GM19463 (cell line): ENCODE measurements at regions not wholly inside any gene's neighbourhood (a gene's known extent, or its start where the extent isn't known, plus 50 kb on each side); places are given as distances from the start of the nearest gene placed in this dataset.
"Not testable (repeated sequence)": the region's sequence is repeated elsewhere in the genome, so short reads cannot be mapped to it uniquely, and the experiment has no call there.

ENCODE experiments used
- ATAC-seq: cut with Tn5 transposase; IDR thresholded peaks from one replicate; pipeline ENCODE4 v1.9.1; 2021; ENCODE audit warnings: mild to moderate bottlenecking, moderate library complexity; ENCODE audit not compliant: unreplicated experiment

- ATAC-seq = not testable (repeated sequence)
These were observed 53.0 kb upstream of the C1QTNF3 start for GRCh38 chr5:34096033-34096432.

GRCh38 chr5:34099891-34100290, 56.9 kb upstream of the C1QTNF3 start:
- ATAC-seq = not testable (repeated sequence)

- ATAC-seq = not testable (repeated sequence)
These were observed 58.6 kb upstream of the C1QTNF3 start for GRCh38 chr5:34101567-34101966.

- ATAC-seq = not testable (repeated sequence)
These were observed 65.9 kb upstream of the C1QTNF3 start for GRCh38 chr5:34108897-34109296.

GRCh38 chr5:34124280-34124679, 81.3 kb upstream of the C1QTNF3 start:
- not testable (repeated sequence) for ATAC-seq

DNA sequence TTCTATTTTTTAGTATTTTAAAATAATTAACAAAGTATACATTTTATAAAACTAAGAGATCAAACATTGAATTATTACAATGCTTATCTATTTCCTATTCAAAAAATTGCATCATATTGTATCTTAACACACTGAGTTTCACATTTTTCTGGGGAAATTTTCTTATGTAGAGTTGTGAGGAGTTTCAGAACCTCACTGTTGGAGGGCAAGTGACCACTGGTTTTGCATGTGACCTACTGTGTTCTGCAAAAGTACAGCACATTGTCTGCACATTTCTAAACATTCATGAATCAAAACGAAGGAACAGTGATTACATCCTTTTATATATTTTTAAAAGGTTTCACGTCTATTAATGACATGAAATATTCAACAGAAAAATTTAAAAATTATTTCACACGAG, 82.3 kb upstream of the C1QTNF3 start:
- peak; percentile 84 for ATAC-seq

DNA sequence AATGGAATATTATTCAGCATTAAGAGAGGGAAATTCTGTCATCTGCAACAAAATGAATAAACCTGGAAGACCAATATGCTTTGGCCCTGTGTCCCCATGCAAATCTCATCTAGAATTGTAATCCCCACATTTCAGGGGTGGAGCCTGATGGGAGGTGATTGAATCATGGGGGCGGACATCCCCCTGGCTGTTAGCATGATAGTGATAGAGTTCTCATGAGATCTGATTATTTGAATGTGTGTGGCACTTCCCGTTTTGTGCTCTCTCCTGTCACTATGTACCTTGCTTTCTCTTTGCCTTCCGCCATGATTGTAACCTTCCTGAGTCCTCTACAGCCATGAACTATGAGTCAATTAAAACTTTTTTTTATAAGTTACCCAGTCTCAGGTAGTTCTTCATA, 83.7 kb upstream of the C1QTNF3 start:
- not testable (repeated sequence) for ATAC-seq

GRCh38 chr5:34127818-34128217, 84.8 kb upstream of the C1QTNF3 start:
- not testable (repeated sequence) for ATAC-seq

DNA sequence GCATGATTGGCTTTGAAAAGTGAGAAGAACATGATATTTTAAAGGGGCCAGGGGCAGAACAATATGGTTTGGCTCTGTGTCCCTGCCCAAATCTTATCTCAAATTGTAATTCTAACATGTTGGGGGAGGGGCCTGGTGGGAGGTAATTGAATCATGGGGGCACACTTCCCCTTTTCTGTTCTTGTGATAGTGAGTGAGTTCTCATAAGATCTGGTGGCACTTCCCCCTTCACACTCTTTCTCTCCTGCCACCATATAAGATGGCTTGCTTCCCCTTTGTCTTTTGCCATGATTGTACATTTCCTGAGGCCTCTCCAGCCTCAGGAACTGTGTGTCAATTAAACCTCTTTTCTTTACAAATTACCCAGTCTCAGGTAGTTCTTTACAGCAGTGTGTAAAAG, 85.9 kb upstream of the C1QTNF3 start:
- not testable (repeated sequence) for ATAC-seq

- ATAC-seq = not testable (repeated sequence)
These were observed 112.0 kb upstream of the C1QTNF3 start for GRCh38 chr5:34154988-34155387.

- not testable (repeated sequence) for ATAC-seq
These were observed 113.8 kb upstream of the C1QTNF3 start for GRCh38 chr5:34156703-34157414.

DNA sequence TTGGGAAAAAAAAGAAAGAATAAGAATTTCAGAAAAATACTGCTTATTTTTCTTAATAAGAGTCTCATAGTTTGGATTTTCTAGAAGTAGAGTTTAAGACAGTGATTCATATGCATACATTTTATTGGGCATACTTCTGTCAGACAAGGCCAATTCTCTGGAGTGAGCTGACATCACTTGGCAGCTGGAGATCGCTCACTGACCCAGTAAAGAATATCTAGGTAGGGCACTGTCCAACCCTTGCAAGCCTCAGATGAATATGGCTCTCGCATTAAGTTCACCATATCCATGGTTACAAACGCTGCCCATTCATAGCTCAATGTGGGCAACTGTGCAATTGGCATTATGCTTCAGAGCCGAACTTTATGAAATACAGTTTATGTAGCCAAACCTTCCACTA, 117.9 kb upstream of the C1QTNF3 start:
- ATAC-seq = not testable (repeated sequence)

GRCh38 chr5:34171398-34171797, 128.4 kb upstream of the C1QTNF3 start:
- not testable (repeated sequence) for ATAC-seq

DNA sequence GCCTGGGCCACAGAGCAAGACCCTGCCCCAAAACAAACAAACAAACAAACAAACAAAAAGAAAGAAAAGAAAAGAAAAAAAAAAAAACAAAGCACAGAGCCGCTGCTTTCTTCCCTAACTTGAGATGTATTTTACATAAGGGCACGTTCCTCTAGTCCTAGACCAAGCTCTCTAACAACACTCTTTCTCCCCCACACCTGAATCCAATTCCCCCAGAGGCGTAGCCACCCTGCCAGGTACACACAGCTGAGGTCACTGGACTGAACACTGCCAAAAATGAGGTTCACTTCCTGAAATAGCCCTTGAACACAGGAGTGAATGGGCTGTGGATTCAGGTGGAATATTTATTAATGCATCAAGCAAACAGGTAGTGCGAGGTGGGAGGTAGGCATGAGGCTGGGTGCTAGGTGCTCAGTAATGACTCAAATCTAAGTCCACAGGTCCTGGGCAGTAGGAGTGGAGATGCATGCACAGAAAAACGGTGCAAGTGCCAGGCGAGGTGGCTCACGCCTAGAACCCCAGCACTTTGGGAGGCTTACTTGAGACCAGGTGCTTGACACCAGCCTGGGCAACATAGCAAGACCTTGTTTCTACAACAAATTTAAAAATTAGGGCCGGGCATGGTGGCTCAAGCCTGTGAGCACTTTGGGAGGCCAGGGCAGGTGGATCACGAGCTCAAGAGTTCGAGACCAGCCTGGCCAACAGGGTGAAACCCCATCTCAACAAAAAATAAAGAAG, 136.6 kb upstream of the C1QTNF3 start:
- not testable (repeated sequence) for ATAC-seq

GRCh38 chr5:34180225-34180624, 137.2 kb upstream of the C1QTNF3 start:
- not testable (repeated sequence) for ATAC-seq

DNA sequence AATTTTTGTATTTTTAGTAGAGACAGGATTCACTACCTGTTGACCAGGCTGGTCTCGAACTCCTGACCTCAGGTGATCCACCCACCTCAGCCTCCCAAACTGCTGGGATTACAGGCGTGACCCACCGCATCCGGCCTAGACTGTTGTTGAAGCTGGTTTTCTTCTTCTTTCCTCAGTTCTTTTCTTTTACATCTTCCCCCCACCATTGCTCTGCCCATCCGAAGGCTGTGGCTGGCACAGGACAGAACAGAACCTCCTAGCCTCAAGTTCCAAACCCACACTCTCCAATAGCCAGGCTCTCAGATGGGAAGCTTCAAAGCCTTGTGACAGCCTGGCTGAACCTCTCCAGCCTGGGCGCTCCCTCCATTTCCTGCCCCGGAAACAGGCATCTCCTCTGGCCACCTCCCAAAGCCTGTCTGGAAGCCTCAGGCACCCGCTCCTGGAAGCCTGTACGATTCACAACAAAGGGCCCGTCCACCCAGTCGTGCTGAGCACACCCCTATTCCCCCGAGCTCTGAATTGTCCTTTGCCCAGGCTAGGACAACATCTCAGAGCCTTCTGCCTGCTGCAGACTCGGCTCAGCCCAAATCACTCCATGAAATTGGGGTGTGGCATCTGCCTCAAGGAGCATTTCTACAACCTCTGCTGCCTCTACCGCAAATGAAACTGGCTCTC, 138.1 kb upstream of the C1QTNF3 start:
- not testable (repeated sequence) for ATAC-seq

DNA sequence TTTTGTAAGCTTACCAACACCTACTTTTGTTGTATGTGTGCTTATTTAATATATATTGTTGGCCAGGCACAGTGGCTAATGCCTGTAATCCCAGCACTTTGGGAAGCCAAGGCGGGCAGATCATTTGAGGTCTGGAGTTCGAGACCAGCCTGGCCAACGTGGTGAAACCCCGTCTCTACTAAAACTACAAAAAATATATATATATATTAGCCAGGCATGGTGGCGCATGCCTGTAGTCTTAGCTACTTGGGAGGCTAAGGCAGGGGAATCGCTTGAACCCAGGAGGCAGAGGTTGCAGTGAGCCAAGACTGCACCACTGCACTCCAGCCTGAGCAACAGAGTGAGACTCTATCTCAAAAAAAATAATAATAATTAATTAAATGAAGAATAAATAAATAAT, 142.0 kb upstream of the C1QTNF3 start:
- not testable (repeated sequence) for ATAC-seq

GRCh38 chr5:34185572-34185971, 142.6 kb upstream of the C1QTNF3 start:
- not testable (repeated sequence) for ATAC-seq

DNA sequence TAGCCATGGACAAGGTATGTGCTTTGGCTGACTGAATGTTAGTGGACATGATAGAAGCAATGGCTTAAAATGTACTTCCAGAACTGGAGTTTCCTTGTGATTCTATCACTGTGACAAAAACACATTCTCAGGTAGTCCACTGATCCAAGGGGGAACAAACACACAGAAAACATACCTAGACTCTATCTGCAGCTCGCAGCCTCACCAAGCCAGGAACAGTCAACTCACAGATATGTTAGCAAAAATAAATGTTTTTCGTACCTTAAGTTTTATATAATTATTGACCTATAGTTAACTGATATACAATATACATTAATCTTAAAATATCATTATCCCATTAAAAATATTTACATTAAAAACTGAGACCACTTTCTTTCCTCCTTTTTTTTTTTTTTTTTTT, 143.1 kb upstream of the C1QTNF3 start:
- ATAC-seq = not testable (repeated sequence)

GRCh38 chr5:34186865-34187264, 143.9 kb upstream of the C1QTNF3 start:
- ATAC-seq = not testable (repeated sequence)

- not testable (repeated sequence) for ATAC-seq
These were observed 144.4 kb upstream of the C1QTNF3 start for GRCh38 chr5:34187441-34187840.
